ENCODE measurements at regions not wholly inside any gene's neighbourhood (a gene's known extent, or its start where the extent isn't known, plus 50 kb on each side); places are given as distances from the start of the nearest gene placed in this dataset.

DNA sequence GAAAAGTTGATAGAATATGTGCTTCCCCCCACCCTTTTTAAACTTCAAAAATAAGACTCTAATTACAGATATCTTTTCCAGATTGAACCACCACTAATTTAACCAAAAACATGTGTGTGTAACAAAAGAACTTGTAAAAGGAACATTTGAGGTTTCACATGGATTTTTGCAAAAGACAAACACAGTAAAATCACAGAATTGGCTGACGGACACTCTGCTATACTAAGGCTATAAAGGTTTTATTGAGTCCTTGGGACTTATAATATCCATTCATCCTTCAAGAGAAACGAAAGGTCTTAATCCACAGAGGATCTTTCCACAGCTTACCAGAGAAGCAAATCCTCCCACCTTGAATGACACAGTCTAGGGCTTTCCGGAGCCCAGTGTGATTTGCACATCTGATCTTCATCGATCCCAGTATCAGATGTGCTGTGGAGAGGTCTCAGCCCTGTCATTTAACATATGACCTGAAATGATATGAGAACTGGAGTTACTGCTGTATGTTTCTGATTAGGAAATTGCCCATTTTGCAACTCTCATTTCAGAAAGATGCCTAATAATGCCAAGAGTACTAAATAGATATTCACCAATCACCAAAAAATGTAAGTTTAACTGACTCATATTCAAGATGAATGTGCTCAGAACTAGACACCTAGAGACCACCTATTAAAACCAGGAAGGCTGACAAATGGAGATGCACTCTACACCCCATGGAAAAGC lies 256.5 kb upstream of the FBXL7 start:
- Histone ChIP-seq H3K9ac (ENCODE audit: low read length) (no peak overlapping the region), H3K79me1 (ENCODE audit: low read length) (no peaks in the 10 kb centered on the region), H3K4me2 (ENCODE audit: low read length) (no peak overlapping the region), H3K79me2 (ENCODE audit: control insufficient read depth, insufficient read depth, low read length) (no peaks in the 10 kb centered on the region), H3K36me3 (ENCODE audit: control insufficient read depth, insufficient read depth, low read length) (no peaks in the 10 kb centered on the region), H4K5ac (ENCODE audit: low read length) (no peak overlapping the region), H4K8ac (ENCODE audit: low read depth, low read length) (no peak overlapping the region), H3K27me3 (ENCODE audit: insufficient read depth, low read length, poor library complexity) (no peaks in the 10 kb centered on the region), H3K56ac (ENCODE audit: low read length) (no peak overlapping the region), H3K4ac (ENCODE audit: low read depth, low read length) (no peak overlapping the region), H2BK120ac (ENCODE audit: low read depth, low read length) (no peak overlapping the region), H2BK5ac (ENCODE audit: low read length) (no peak overlapping the region), H3K23ac (ENCODE audit: low read length) (no peak overlapping the region), H2BK15ac (replicated peaks; ENCODE audit: low read depth) (no peak overlapping the region), H3K4me1 (ENCODE audit: control insufficient read depth, low read depth, low read length) (no peaks in the 10 kb centered on the region), H3K4me3 (ENCODE audit: low read length) (no peak overlapping the region), H3K27ac (ENCODE audit: low read depth, low read length) (no peak overlapping the region), H3K18ac (ENCODE audit: low read length) (no peak overlapping the region), H2AK5ac (ENCODE audit: low read length) (no peak overlapping the region)
- no CpG with 5 or more reads among the region's 4 CpGs for WGBS (ENCODE audit: extremely low coverage, insufficient coverage, low lambda C conversion rate)
- no peak for DNase-seq

DNA sequence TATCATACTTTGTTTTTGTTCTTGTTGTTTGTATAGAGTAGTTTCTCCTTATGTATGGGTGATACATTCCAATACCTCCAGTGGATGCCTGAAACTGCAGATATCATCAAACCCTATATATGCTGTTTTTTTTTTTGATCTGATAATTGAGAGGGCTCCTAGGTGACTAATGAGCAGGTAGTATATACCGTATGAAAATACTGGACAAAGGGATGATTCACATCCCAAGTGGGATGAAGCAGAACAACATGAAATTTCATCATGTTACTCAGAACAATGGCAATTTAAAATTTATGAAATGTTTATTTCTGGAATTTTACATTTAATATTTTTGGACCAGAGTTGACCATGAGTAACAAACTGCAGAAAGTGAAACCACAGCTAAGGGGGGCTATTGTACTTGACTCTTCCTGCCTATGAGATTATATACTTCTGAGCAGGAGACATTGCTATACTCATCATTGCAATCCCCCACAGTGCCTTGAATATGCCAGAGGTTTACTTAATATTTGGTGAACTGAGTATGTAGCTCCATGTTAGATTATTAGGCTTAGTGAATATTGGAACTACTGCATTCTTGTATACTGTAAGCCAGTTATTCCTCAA lies 258.7 kb upstream of the FBXL7 start:
- Histone ChIP-seq H3K79me2 (ENCODE audit: control insufficient read depth, insufficient read depth, low read length) (no peaks in the 10 kb centered on the region), H2AK5ac (ENCODE audit: low read length) (no peak overlapping the region), H3K4ac (ENCODE audit: low read depth, low read length) (no peak overlapping the region), H3K4me2 (ENCODE audit: low read length) (no peak overlapping the region), H3K79me1 (ENCODE audit: low read length) (no peaks in the 10 kb centered on the region), H2BK5ac (ENCODE audit: low read length) (no peak overlapping the region), H3K36me3 (ENCODE audit: control insufficient read depth, insufficient read depth, low read length) (no peaks in the 10 kb centered on the region), H3K18ac (ENCODE audit: low read length) (no peak overlapping the region), H3K4me1 (ENCODE audit: control insufficient read depth, low read depth, low read length) (no peaks in the 10 kb centered on the region), H2BK120ac (ENCODE audit: low read depth, low read length) (no peak overlapping the region), H4K5ac (ENCODE audit: low read length) (no peak overlapping the region), H3K23ac (ENCODE audit: low read length) (no peak overlapping the region), H3K56ac (ENCODE audit: low read length) (no peak overlapping the region), H4K8ac (ENCODE audit: low read depth, low read length) (no peak overlapping the region), H3K9ac (ENCODE audit: low read length) (no peak overlapping the region), H3K27me3 (ENCODE audit: insufficient read depth, low read length, poor library complexity) (no peaks in the 10 kb centered on the region), H2BK15ac (replicated peaks; ENCODE audit: low read depth) (no peak overlapping the region), H3K27ac (ENCODE audit: low read depth, low read length) (no peak overlapping the region), H3K4me3 (ENCODE audit: low read length) (no peak overlapping the region)
- no peak for DNase-seq
- no CpG with 5 or more reads among the region's 1 CpG for WGBS (ENCODE audit: extremely low coverage, insufficient coverage, low lambda C conversion rate)

DNA sequence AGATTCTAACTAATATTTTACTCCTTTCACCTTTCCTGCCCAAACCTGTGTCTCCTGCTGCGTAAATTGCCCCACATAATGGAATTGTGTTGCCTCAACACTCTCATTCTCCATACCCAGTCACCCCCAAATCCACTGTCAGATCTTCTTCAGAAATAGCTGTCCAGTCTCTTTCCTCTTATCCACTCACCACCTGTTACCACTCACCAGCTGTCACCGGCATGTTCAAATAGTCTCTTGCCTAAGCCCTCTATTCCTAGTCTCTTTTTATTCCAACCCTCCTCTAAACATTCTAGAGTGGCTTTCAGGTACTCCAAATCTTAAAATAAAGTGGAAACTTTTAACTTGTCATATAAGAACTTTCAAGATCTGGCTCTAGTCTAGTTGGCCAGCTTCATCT lies 262.0 kb upstream of the FBXL7 start:
- no peak overlapping the region for H3K23ac ChIP-seq (ENCODE audit: low read length)
- H4K5ac ChIP-seq (ENCODE audit: low read length): no peak overlapping the region
- no peak overlapping the region for H3K18ac ChIP-seq (ENCODE audit: low read length)
- no peak overlapping the region for H3K56ac ChIP-seq (ENCODE audit: low read length)
- no peak for DNase-seq
- no peaks in the 10 kb centered on the region for H3K27me3 ChIP-seq (ENCODE audit: insufficient read depth, low read length, poor library complexity)
- no peaks in the 10 kb centered on the region for H3K79me1 ChIP-seq (ENCODE audit: low read length)
- H3K79me2 ChIP-seq (ENCODE audit: control insufficient read depth, insufficient read depth, low read length): no peaks in the 10 kb centered on the region
- no peak overlapping the region for H2BK120ac ChIP-seq (ENCODE audit: low read depth, low read length)
- no peak overlapping the region for H3K9ac ChIP-seq (ENCODE audit: low read length)
- H3K4me1 ChIP-seq (ENCODE audit: control insufficient read depth, low read depth, low read length): no peaks in the 10 kb centered on the region
- no peak overlapping the region for H2AK5ac ChIP-seq (ENCODE audit: low read length)
- no peak overlapping the region for H3K4me2 ChIP-seq (ENCODE audit: low read length)
- no CpG with 5 or more reads among the region's 2 CpGs for WGBS (ENCODE audit: extremely low coverage, insufficient coverage, low lambda C conversion rate)
- no peak overlapping the region for H3K27ac ChIP-seq (ENCODE audit: low read depth, low read length)
- no peak overlapping the region for H2BK15ac ChIP-seq (replicated peaks; ENCODE audit: low read depth)
- no peak overlapping the region for H2BK5ac ChIP-seq (ENCODE audit: low read length)
- H3K36me3 ChIP-seq (ENCODE audit: control insufficient read depth, insufficient read depth, low read length): no peaks in the 10 kb centered on the region
- no peak overlapping the region for H3K4ac ChIP-seq (ENCODE audit: low read depth, low read length)
- H4K8ac ChIP-seq (ENCODE audit: low read depth, low read length): no peak overlapping the region
- H3K4me3 ChIP-seq (ENCODE audit: low read length): no peak overlapping the region

DNA sequence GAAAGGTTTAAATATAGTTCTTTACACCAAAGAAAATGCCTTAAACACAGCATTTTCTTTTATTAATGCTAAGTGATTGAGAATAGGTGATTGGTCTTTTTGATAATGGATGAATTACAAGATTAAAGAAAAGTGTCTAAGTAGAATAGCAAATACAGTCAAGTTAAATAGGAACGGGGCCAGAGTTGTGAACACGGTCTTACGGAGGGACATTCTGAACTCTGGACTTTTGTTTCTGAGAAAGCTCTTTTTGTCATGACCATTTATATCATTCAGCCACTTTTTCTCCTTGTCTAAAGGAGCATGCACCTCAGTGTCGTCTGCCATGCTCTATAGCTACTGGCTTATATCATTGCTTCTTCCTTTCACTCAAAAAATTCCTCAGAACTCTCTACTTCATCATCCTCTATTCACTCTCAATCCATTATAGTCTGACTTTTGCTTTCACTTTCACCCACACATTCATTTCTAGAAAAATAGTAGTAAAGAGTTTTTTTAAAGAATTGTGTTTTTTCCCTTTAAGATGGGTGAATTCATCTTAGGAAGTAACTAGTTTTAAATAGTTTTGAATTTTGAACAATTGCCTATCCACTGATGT lies 263.0 kb upstream of the FBXL7 start:
- H2AK5ac ChIP-seq (ENCODE audit: low read length): no peak overlapping the region
- H3K4me2 ChIP-seq (ENCODE audit: low read length): no peak overlapping the region
- H2BK120ac ChIP-seq (ENCODE audit: low read depth, low read length): no peak overlapping the region
- WGBS (ENCODE audit: extremely low coverage, insufficient coverage, low lambda C conversion rate): no CpG with 5 or more reads among the region's 4 CpGs
- no peak overlapping the region for H4K5ac ChIP-seq (ENCODE audit: low read length)
- H3K4ac ChIP-seq (ENCODE audit: low read depth, low read length): no peak overlapping the region
- no peak overlapping the region for H2BK5ac ChIP-seq (ENCODE audit: low read length)
- H2BK15ac ChIP-seq (replicated peaks; ENCODE audit: low read depth): no peak overlapping the region
- DNase-seq: no peak
- no peak overlapping the region for H3K9ac ChIP-seq (ENCODE audit: low read length)
- no peak overlapping the region for H3K18ac ChIP-seq (ENCODE audit: low read length)
- H3K27me3 ChIP-seq (ENCODE audit: insufficient read depth, low read length, poor library complexity): no peaks in the 10 kb centered on the region
- no peak overlapping the region for H3K4me3 ChIP-seq (ENCODE audit: low read length)
- H3K23ac ChIP-seq (ENCODE audit: low read length): no peak overlapping the region
- no peak overlapping the region for H3K56ac ChIP-seq (ENCODE audit: low read length)
- H3K27ac ChIP-seq (ENCODE audit: low read depth, low read length): no peak overlapping the region
- no peaks in the 10 kb centered on the region for H3K79me1 ChIP-seq (ENCODE audit: low read length)
- no peaks in the 10 kb centered on the region for H3K4me1 ChIP-seq (ENCODE audit: control insufficient read depth, low read depth, low read length)
- H3K79me2 ChIP-seq (ENCODE audit: control insufficient read depth, insufficient read depth, low read length): no peaks in the 10 kb centered on the region
- H3K36me3 ChIP-seq (ENCODE audit: control insufficient read depth, insufficient read depth, low read length): no peaks in the 10 kb centered on the region
- H4K8ac ChIP-seq (ENCODE audit: low read depth, low read length): no peak overlapping the region

DNA sequence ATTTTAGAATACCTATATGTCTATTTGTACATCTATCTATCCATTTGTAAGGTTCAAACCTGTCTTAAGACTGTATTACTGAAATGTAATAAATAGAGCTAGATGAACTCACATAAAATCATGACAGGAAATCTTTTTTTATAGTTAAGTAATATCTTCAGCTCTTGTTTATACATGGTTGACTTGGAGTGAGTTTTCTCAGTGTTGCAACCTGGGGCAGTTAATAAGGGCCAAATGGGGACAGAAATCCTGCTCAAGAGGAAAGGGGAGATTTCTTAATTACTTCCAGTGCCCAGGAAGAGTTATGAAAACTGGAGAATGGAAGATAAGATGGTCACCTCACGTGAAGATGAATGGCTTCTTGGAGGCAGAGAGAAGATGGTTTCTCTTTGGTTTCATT lies 265.1 kb upstream of the FBXL7 start:
- Histone ChIP-seq H3K56ac (ENCODE audit: low read length) (no peak overlapping the region), H2BK15ac (replicated peaks; ENCODE audit: low read depth) (no peak overlapping the region), H3K23ac (ENCODE audit: low read length) (no peak overlapping the region), H3K4me3 (ENCODE audit: low read length) (no peak overlapping the region), H3K36me3 (ENCODE audit: control insufficient read depth, insufficient read depth, low read length) (no peaks in the 10 kb centered on the region), H2BK120ac (ENCODE audit: low read depth, low read length) (no peak overlapping the region), H3K18ac (ENCODE audit: low read length) (no peak overlapping the region), H3K9ac (ENCODE audit: low read length) (no peak overlapping the region), H4K5ac (ENCODE audit: low read length) (no peak overlapping the region), H3K4me2 (ENCODE audit: low read length) (no peak overlapping the region), H2BK5ac (ENCODE audit: low read length) (no peak overlapping the region), H3K79me2 (ENCODE audit: control insufficient read depth, insufficient read depth, low read length) (no peaks in the 10 kb centered on the region), H3K27me3 (ENCODE audit: insufficient read depth, low read length, poor library complexity) (no peaks in the 10 kb centered on the region), H3K27ac (ENCODE audit: low read depth, low read length) (no peak overlapping the region), H3K79me1 (ENCODE audit: low read length) (no peaks in the 10 kb centered on the region), H3K4me1 (ENCODE audit: control insufficient read depth, low read depth, low read length) (no peaks in the 10 kb centered on the region), H4K8ac (ENCODE audit: low read depth, low read length) (no peak overlapping the region), H2AK5ac (ENCODE audit: low read length) (no peak overlapping the region), H3K4ac (ENCODE audit: low read depth, low read length) (no peak overlapping the region)
- WGBS (ENCODE audit: extremely low coverage, insufficient coverage, low lambda C conversion rate): no CpG with 5 or more reads among the region's 1 CpG
- DNase-seq: no peak
